Stomach (tissue), 4 donors: ENCODE measurements at regions not wholly inside any gene's neighbourhood (a gene's known extent, or its start where the extent isn't known, plus 50 kb on each side); places are given as distances from the start of the nearest gene placed in this dataset.
"Not testable (repeated sequence)": the region's sequence is repeated elsewhere in the genome, so short reads cannot be mapped to it uniquely, and the experiment has no call there.

Source experiments
- CTCF ChIP-seq, 7 experiments: fragments of 450-650 bp in 4 of 7; fragments of 200-600 bp in 3 of 7; sonication (generic) in 3 of 7; IDR thresholded peaks; one replicate each; pipeline ENCODE4 v1.5.1; 2016 to 2019; ENCODE audit warnings: antibody characterized with exemption in 7 of 7, control low read depth in 2 of 7, mild to moderate bottlenecking in 1 of 7
- EP300 ChIP-seq: sonication (generic); formaldehyde crosslinking; IDR thresholded peaks from one replicate; pipeline ENCODE4 v1.6.1; 2017; ENCODE audit warnings: antibody characterized with exemption

- TF ChIP-seq CTCF (IDR thresholded peaks at IDR 0.05); EP300: not testable (repeated sequence)
Observed at GRCh38 chr9:65471106-65471505, 186.1 kb upstream of the FOXD4L5 start.
